T-helper 2 cell treated with Interferon-gamma antibody and Interleukin-4, amounts not matched to agents 5 μg/mL and 100 μg/mL, for 36 hours (primary cell): ENCODE measurements at regions not wholly inside any gene's neighbourhood (a gene's known extent, or its start where the extent isn't known, plus 50 kb on each side); places are given as distances from the start of the nearest gene placed in this dataset.

Source experiments
- DNase-seq: peaks from one replicate; pipeline ENCODE4 v3.0.0; 2021; ENCODE audit warnings: low spot score
- H3K27ac Mint-ChIP-seq: one replicate; pipeline ENCODE4 v1.8.0; 2021; ENCODE audit warnings: mild to moderate bottlenecking, mixed read lengths
- H3K27me3 Mint-ChIP-seq: one replicate; pipeline ENCODE4 v1.8.0; 2021; ENCODE audit warnings: low read depth, mixed read lengths
- H3K36me3 Mint-ChIP-seq: one replicate; pipeline ENCODE4 v1.8.0; 2021; ENCODE audit warnings: low read depth, mixed read lengths
- H3K4me1 Mint-ChIP-seq: one replicate; pipeline ENCODE4 v1.8.0; 2021; ENCODE audit warnings: low read depth, mixed read lengths
- H3K4me3 Mint-ChIP-seq: one replicate; pipeline ENCODE4 v1.8.0; 2022; ENCODE audit warnings: mild to moderate bottlenecking, moderate library complexity, mixed read lengths
- H3K9me3 Mint-ChIP-seq: one replicate; pipeline ENCODE4 v1.8.0; 2021; ENCODE audit warnings: mixed read lengths

DNA sequence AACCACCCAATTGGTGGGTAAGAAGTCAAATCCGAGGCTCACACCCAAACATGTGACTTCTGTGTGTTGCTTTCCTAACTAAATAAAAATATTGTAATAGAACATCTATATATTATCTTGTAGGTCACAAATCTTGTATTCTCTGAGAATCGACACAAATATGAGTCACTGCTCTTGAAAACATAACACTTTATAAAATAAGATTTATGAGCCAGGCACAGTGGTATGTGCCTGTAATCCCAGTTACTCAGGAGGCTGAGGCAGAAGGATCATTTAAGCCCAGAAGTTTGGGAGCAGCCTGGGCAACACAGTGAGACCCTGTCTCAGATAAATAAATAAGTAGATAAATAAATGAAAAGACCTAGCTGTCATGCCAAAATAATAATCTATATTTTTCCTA is 624.1 kb downstream of the ANXA1 start:
- Mint-ChIP-seq H3K27me3 (no peaks in the 10 kb centered on the region), H3K9me3 (no peaks in the 10 kb centered on the region), H3K27ac (no peak overlapping the region), H3K4me1 (no peaks in the 10 kb centered on the region), H3K4me3 (no peak overlapping the region), H3K36me3 (no peaks in the 10 kb centered on the region)
- no peak for DNase-seq

GRCh38 chr9:73780916-73781315 is 629.3 kb downstream of the ANXA1 start:
- Mint-ChIP-seq H3K4me1 (no peaks in the 10 kb centered on the region), H3K36me3 (no peaks in the 10 kb centered on the region), H3K9me3 (peaks cover 2% of the 10 kb centered on the region), H3K4me3 (no peak overlapping the region), H3K27me3 (no peaks in the 10 kb centered on the region), H3K27ac (no peak overlapping the region)
- DNase-seq, result no peak

DNA sequence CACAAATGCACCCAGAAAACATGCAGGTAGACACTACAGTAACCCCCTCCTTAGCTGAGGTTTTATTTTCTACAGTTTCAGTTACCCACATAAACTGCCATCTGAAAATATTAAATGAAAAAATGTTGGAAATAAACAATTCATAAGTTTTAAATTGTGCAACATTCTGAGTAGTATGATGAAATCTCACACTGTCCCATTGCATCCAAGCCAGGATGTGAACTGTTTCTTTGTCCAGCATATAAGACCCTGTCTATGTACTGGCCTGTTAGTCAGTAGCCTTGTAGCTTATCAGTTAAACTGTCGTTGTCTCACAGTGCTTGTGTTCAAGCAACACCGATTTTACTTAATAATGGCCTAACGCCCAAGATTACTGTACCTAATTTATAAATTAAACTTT is 630.5 kb downstream of the ANXA1 start:
- no peaks in the 10 kb centered on the region for H3K36me3 Mint-ChIP-seq
- no peak for DNase-seq
- no peaks in the 10 kb centered on the region for H3K27me3 Mint-ChIP-seq
- H3K27ac Mint-ChIP-seq, result no peak overlapping the region
- peaks cover 7% of the 10 kb centered on the region for H3K9me3 Mint-ChIP-seq
- H3K4me1 Mint-ChIP-seq, result no peaks in the 10 kb centered on the region
- H3K4me3 Mint-ChIP-seq, result no peak overlapping the region

DNA sequence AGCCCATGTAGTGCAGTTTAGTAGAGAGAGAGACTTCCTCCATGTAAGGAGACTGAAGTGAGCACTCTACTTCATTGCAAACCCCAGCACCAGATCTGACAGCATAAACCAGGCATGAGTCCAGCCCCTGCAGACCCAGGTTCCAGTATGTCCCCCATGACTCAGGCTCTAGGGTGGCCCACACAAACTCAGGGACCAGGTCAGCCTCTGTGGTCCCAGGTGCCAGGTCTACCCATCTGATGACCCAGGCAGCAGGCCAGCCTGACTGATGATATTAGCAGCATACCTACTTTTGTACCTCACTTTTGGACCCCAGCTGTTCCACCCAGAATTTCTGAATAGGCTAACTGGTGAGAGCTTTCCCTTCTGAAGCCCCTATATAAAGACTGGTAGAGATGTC is 647.8 kb downstream of the ANXA1 start:
- Mint-ChIP-seq H3K27ac (no peak overlapping the region), H3K27me3 (no peaks in the 10 kb centered on the region), H3K4me1 (no peaks in the 10 kb centered on the region), H3K36me3 (no peaks in the 10 kb centered on the region), H3K9me3 (peaks cover 7% of the 10 kb centered on the region), H3K4me3 (no peak overlapping the region)
- DNase-seq, result no peak

DNA sequence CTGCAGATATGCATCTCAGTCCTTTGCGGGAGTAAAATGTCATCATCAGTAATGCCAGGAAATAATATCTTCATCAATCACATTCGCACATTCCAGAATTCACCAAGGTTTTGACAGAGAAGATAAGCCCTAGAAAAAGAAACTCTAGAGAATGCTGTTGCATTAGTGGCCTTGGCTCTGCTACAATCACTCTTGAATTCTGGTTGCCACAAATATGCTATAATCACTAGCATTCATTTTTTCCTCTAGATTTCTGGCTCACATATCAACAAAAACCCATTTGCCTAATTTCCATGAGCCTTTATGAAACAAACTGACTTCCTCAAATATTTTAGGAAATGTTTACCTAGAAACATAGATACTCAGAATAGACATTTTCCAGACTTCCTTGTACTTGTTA is 653.4 kb downstream of the ANXA1 start:
- no peaks in the 10 kb centered on the region for H3K4me1 Mint-ChIP-seq
- no peak for DNase-seq
- H3K36me3 Mint-ChIP-seq, result no peaks in the 10 kb centered on the region
- H3K27me3 Mint-ChIP-seq, result no peaks in the 10 kb centered on the region
- H3K4me3 Mint-ChIP-seq, result no peak overlapping the region
- H3K27ac Mint-ChIP-seq, result no peak overlapping the region
- peaks cover 5% of the 10 kb centered on the region for H3K9me3 Mint-ChIP-seq

DNA sequence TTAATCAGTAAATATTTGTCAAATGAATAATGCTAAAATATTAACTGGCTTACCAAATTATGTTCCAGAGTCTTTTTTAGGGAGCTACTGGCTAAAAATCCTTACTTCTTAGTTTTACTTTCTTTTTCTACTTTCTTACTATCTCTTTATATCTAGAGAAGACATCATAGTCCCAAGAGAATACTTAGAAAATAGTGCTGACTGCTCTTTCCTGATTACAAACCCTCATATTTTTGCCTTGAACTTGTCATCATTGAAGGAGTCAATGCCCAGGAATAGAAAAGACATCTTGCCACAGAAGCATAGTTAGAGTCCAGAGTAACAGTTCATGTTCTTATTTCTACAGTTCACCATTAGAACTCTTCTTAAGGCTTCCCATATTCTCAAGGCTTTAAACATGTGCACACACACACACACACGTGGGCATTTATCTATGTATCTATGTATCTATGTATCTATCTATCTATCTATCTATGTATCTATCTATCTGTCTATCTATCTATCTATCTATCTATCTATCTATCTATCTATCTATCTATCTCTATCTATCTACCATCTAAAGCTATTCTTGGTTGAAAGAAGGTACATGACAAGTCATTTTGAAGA is 654.3 kb downstream of the ANXA1 start:
- Mint-ChIP-seq H3K36me3 (no peaks in the 10 kb centered on the region), H3K4me3 (no peak overlapping the region), H3K27me3 (no peaks in the 10 kb centered on the region), H3K4me1 (no peaks in the 10 kb centered on the region), H3K9me3 (peaks cover 5% of the 10 kb centered on the region), H3K27ac (no peak overlapping the region)
- DNase-seq, result no peak

DNA sequence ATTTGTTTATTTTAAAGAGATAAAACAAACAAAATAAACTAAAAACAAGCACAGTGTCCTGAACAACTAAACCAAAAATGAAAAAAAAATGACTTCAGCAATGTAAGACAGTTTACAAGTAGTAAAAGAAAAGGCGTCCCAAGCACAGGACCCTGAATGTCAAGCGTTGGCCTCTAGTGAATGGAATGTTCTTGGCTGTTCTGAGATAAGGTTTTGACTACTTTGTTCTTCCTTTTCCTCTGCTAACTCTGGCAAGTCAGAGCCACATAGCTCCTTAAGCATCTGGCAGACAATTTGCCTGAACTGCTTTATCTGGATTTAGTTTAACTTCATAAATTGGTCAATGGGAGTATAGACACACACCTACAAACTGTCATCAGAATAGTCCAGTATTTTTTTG is 655.2 kb downstream of the ANXA1 start:
- no peaks in the 10 kb centered on the region for H3K4me1 Mint-ChIP-seq
- no peak overlapping the region for H3K4me3 Mint-ChIP-seq
- H3K9me3 Mint-ChIP-seq, result peaks cover 5% of the 10 kb centered on the region
- no peak overlapping the region for H3K27ac Mint-ChIP-seq
- no peaks in the 10 kb centered on the region for H3K27me3 Mint-ChIP-seq
- no peak for DNase-seq
- no peaks in the 10 kb centered on the region for H3K36me3 Mint-ChIP-seq

GRCh38 chr9:73807952-73808351 is 656.3 kb downstream of the ANXA1 start:
- H3K36me3 Mint-ChIP-seq, result no peaks in the 10 kb centered on the region
- no peaks in the 10 kb centered on the region for H3K4me1 Mint-ChIP-seq
- H3K27me3 Mint-ChIP-seq, result no peaks in the 10 kb centered on the region
- H3K27ac Mint-ChIP-seq, result no peak overlapping the region
- H3K4me3 Mint-ChIP-seq, result no peak overlapping the region
- DNase-seq, result no peak
- H3K9me3 Mint-ChIP-seq, result peaks cover 5% of the 10 kb centered on the region

DNA sequence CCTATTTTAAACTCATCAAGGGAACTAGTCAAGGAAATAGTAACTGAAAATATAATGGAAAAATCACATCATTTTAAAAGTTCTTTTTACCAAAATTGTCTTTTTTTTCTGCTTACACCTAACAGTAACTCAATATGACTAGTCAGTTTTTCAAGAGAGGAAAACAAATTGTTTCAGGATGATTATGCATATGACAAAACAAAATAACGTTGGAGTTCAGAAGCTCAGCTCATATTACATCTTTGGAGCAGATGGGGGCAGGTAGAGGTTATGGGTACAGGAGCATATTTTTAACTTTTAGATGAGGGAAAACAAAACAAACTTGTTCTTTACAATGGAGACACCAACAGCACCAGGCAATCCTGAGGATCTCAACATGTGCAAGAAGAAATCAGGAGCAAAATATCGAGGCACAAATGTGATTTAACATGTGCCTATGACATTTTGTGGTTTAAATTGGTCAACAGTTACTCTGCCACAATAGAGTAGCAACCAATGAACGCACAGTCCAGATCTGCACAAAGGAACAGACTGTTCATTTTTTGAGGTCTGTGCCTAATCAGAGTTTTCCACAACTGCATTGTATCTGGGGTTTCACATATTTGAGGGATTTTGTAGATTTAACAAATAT is 659.0 kb downstream of the ANXA1 start:
- no peaks in the 10 kb centered on the region for H3K4me1 Mint-ChIP-seq
- H3K36me3 Mint-ChIP-seq, result no peaks in the 10 kb centered on the region
- DNase-seq, result no peak
- H3K27ac Mint-ChIP-seq, result no peak overlapping the region
- no peaks in the 10 kb centered on the region for H3K27me3 Mint-ChIP-seq
- H3K9me3 Mint-ChIP-seq, result peaks cover 5% of the 10 kb centered on the region
- no peak overlapping the region for H3K4me3 Mint-ChIP-seq

GRCh38 chr9:73813546-73813945 is 661.9 kb downstream of the ANXA1 start:
- no peaks in the 10 kb centered on the region for H3K4me1 Mint-ChIP-seq
- H3K36me3 Mint-ChIP-seq, result no peaks in the 10 kb centered on the region
- H3K4me3 Mint-ChIP-seq, result no peak overlapping the region
- no peaks in the 10 kb centered on the region for H3K9me3 Mint-ChIP-seq
- no peak for DNase-seq
- H3K27me3 Mint-ChIP-seq, result no peaks in the 10 kb centered on the region
- H3K27ac Mint-ChIP-seq, result no peak overlapping the region

DNA sequence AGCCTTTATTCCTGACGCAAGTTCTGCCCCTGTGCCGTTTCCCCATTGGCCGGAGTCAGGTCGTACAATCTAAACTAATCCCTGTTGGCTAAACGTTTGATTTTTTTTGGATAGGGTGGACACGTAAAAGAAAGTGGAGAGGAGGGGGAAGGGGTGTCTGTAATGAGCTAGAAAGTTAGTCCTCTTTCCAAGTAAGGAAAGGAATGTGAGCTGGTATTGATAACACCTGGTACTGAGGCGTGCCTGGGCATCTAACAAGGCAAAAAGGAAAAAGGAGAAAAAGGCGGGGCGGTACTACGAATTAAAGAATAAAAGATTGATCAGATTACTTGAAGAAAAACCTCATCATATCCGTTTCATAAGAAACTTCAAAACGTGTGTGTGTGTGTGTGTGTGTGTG is 665.2 kb downstream of the ANXA1 start:
- no peak overlapping the region for H3K27ac Mint-ChIP-seq
- no peak for DNase-seq
- no peaks in the 10 kb centered on the region for H3K4me1 Mint-ChIP-seq
- no peak overlapping the region for H3K4me3 Mint-ChIP-seq
- no peaks in the 10 kb centered on the region for H3K9me3 Mint-ChIP-seq
- H3K27me3 Mint-ChIP-seq, result no peaks in the 10 kb centered on the region
- H3K36me3 Mint-ChIP-seq, result no peaks in the 10 kb centered on the region

- H3K27ac Mint-ChIP-seq, result no peak overlapping the region
- H3K27me3 Mint-ChIP-seq, result no peaks in the 10 kb centered on the region
- H3K9me3 Mint-ChIP-seq, result no peaks in the 10 kb centered on the region
- no peaks in the 10 kb centered on the region for H3K36me3 Mint-ChIP-seq
- H3K4me1 Mint-ChIP-seq, result no peaks in the 10 kb centered on the region
- no peak for DNase-seq
- no peak overlapping the region for H3K4me3 Mint-ChIP-seq
Measured at GRCh38 chr9:73824671-73825070, 672.5 kb upstream of the RORB start.

- H3K36me3 Mint-ChIP-seq, result no peaks in the 10 kb centered on the region
- no peaks in the 10 kb centered on the region for H3K9me3 Mint-ChIP-seq
- no peaks in the 10 kb centered on the region for H3K4me1 Mint-ChIP-seq
- H3K27ac Mint-ChIP-seq, result no peak overlapping the region
- no peaks in the 10 kb centered on the region for H3K27me3 Mint-ChIP-seq
- H3K4me3 Mint-ChIP-seq, result no peak overlapping the region
- no peak for DNase-seq
Measured at GRCh38 chr9:73838871-73839270, 658.3 kb upstream of the RORB start.

- no peak for DNase-seq
- Mint-ChIP-seq H3K9me3 (no peaks in the 10 kb centered on the region), H3K36me3 (no peaks in the 10 kb centered on the region), H3K27me3 (no peaks in the 10 kb centered on the region), H3K27ac (no peak overlapping the region), H3K4me3 (no peak overlapping the region), H3K4me1 (no peaks in the 10 kb centered on the region)
Measured at GRCh38 chr9:73839471-73839870, 657.7 kb upstream of the RORB start.

GRCh38 chr9:73841018-73841417 is 656.1 kb upstream of the RORB start:
- no peak for DNase-seq
- H3K36me3 Mint-ChIP-seq, result no peaks in the 10 kb centered on the region
- no peak overlapping the region for H3K27ac Mint-ChIP-seq
- H3K4me1 Mint-ChIP-seq, result no peaks in the 10 kb centered on the region
- no peaks in the 10 kb centered on the region for H3K27me3 Mint-ChIP-seq
- H3K4me3 Mint-ChIP-seq, result no peak overlapping the region
- no peaks in the 10 kb centered on the region for H3K9me3 Mint-ChIP-seq
